Endothelial cell (in vitro differentiated cells): ENCODE measurements at regions not wholly inside any gene's neighbourhood (a gene's known extent, or its start where the extent isn't known, plus 50 kb on each side); places are given as distances from the start of the nearest gene placed in this dataset.

Source experiments
- DNase-seq: peaks from one replicate; pipeline ENCODE4 v3.0.0; 2021; ENCODE audit warnings: low spot score
- H3K27ac Mint-ChIP-seq: one replicate; pipeline ENCODE4 v1.8.0; 2021; ENCODE audit warnings: mixed read lengths, inconsistent platforms; ENCODE audit not compliant: unreplicated experiment
- H3K27me3 Mint-ChIP-seq: one replicate; pipeline ENCODE4 v1.8.0; 2021; ENCODE audit warnings: mild to moderate bottlenecking, moderate library complexity, mixed read lengths, inconsistent platforms; ENCODE audit not compliant: unreplicated experiment
- H3K36me3 Mint-ChIP-seq: one replicate; pipeline ENCODE4 v1.8.0; 2021; ENCODE audit warnings: mild to moderate bottlenecking, low read depth, mixed read lengths, inconsistent platforms; ENCODE audit not compliant: unreplicated experiment
- H3K4me1 Mint-ChIP-seq: one replicate; pipeline ENCODE4 v1.8.0; 2021; ENCODE audit warnings: mild to moderate bottlenecking, mixed read lengths, inconsistent platforms; ENCODE audit not compliant: unreplicated experiment
- H3K4me3 Mint-ChIP-seq: one replicate; pipeline ENCODE4 v1.8.0; 2021; ENCODE audit warnings: mild to moderate bottlenecking, mixed read lengths, inconsistent platforms; ENCODE audit not compliant: unreplicated experiment
- H3K9me3 Mint-ChIP-seq: one replicate; pipeline ENCODE4 v1.8.0; 2021; ENCODE audit warnings: mixed read lengths, inconsistent platforms; ENCODE audit not compliant: unreplicated experiment
- CTCF ChIP-seq: fragments of 200-600 bp; sonication (generic); IDR thresholded peaks from one replicate; pipeline ENCODE4 v1.5.0; 2021; ENCODE audit warnings: antibody characterized with exemption; ENCODE audit not compliant: unreplicated experiment

DNA sequence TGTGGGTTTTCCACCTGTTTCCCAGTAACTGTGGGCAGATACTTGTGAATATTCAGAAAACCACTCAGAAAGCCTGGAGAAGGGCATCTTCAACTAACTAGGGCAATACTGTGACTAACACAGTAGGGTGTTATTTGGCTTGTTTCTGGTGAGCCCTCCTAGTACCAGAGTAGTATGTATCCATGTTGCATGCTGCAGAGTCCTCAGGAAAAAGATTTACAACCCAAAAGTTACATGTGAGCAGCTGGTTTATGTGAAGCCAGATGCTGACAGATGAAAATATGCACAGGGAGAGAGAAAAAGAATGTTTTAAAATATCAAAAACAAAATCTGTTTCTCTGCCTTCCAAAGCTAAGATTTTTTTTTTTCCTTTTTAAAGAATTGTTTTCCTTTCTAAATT lies 333.2 kb upstream of the UBE2E3 start:
- TF ChIP-seq CTCF = no peak
- H3K4me3 Mint-ChIP-seq = no peak overlapping the region
- no peaks in the 10 kb centered on the region for H3K4me1 Mint-ChIP-seq
- no peaks in the 10 kb centered on the region for H3K27me3 Mint-ChIP-seq
- H3K27ac Mint-ChIP-seq = no peak overlapping the region
- no peaks in the 10 kb centered on the region for H3K9me3 Mint-ChIP-seq
- no peaks in the 10 kb centered on the region for H3K36me3 Mint-ChIP-seq
- DNase-seq = no peak

DNA sequence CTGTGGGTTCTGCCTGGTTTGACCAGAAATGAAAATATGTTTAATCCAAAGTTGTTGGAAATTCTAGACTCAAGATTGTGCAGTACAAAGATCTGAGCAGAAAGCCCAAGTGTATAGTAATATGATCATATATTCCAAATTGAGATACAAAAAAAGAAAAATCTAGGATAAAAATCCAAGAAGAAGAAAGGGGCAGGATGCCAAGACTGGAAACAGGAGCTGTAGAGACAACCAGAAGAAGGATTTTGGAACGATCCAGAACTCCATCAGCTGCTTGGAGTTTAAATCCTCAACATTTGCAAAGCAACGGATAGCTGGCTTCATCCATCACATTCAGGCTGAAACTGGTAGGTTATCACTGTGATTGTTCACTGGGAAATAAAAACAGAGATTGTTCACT lies 333.6 kb upstream of the UBE2E3 start:
- H3K36me3 Mint-ChIP-seq = no peaks in the 10 kb centered on the region
- H3K27ac Mint-ChIP-seq = no peak overlapping the region
- no peaks in the 10 kb centered on the region for H3K4me1 Mint-ChIP-seq
- H3K9me3 Mint-ChIP-seq = no peaks in the 10 kb centered on the region
- TF ChIP-seq CTCF = no peak
- H3K4me3 Mint-ChIP-seq = no peak overlapping the region
- H3K27me3 Mint-ChIP-seq = no peaks in the 10 kb centered on the region
- no peak for DNase-seq

DNA sequence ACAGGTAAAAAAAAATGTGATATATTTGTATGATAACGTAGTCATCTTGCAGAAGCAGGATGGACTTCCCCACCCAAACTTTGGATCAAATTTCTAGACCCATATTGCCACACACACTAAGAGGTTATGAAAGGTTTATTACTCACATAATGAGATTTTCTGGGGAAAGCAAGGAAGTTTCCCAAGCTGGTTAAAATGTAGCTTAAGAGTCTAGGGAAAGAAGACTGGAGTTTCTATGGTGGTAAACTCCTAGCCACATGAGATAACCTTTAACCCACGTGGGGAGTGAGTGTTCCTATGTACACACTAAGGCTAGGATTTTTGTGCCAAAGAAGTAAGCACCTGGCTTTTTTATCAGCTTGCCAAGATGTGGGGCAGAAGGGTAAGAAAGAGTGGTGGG lies 335.7 kb upstream of the UBE2E3 start:
- no peaks in the 10 kb centered on the region for H3K4me1 Mint-ChIP-seq
- no peak overlapping the region for H3K4me3 Mint-ChIP-seq
- DNase-seq = no peak
- no peak for TF ChIP-seq CTCF
- no peak overlapping the region for H3K27ac Mint-ChIP-seq
- H3K9me3 Mint-ChIP-seq = no peaks in the 10 kb centered on the region
- no peaks in the 10 kb centered on the region for H3K36me3 Mint-ChIP-seq
- H3K27me3 Mint-ChIP-seq = no peaks in the 10 kb centered on the region

- DNase-seq = no peak
- Mint-ChIP-seq H3K36me3 (no peaks in the 10 kb centered on the region), H3K27ac (no peak overlapping the region), H3K4me3 (no peak overlapping the region), H3K4me1 (peaks cover 3% of the 10 kb centered on the region), H3K27me3 (no peaks in the 10 kb centered on the region), H3K9me3 (no peaks in the 10 kb centered on the region)
- TF ChIP-seq CTCF = no peak
Measured at GRCh38 chr2:180630756-180631155, 349.6 kb upstream of the UBE2E3 start.

- no peak for DNase-seq
- no peaks in the 10 kb centered on the region for H3K27me3 Mint-ChIP-seq
- H3K27ac Mint-ChIP-seq = no peak overlapping the region
Measured at GRCh38 chr2:180625006-180625844, 355.2 kb upstream of the UBE2E3 start.

More at GRCh38 chr2:180625006-180625844, 355.2 kb upstream of the UBE2E3 start:
- TF ChIP-seq CTCF = no peak
- no peaks in the 10 kb centered on the region for H3K36me3 Mint-ChIP-seq
- no peaks in the 10 kb centered on the region for H3K9me3 Mint-ChIP-seq
- peaks cover under 1% of the 10 kb centered on the region for H3K4me1 Mint-ChIP-seq
- no peak overlapping the region for H3K4me3 Mint-ChIP-seq
